Mammary epithelial cell (primary cell): ENCODE measurements at regions not wholly inside any gene's neighbourhood (a gene's known extent, or its start where the extent isn't known, plus 50 kb on each side); places are given as distances from the start of the nearest gene placed in this dataset.

Experiments
- EZH2 ChIP-seq: IDR thresholded peaks from 2 replicates; pipeline ENCODE4 v1.6.1; 2012; ENCODE audit warnings: low read length, inconsistent platforms, borderline replicate concordance
- TF ChIP-seq, protein P1 (sequence below), 2 donors: IDR thresholded peaks in 1 of 2; conservative IDR thresholded peaks in 1 of 2; 2 replicates each; pipeline ENCODE4 v1.5.1; 2011 to 2012; ENCODE audit warnings: inconsistent platforms in 2 of 2, low read length in 2 of 2, mild to moderate bottlenecking in 2 of 2, control low read depth in 1 of 2, low read depth in 1 of 2; ENCODE audit not compliant: insufficient read depth in 1 of 2; ENCODE audit errors: extremely low read depth in 1 of 2

DNA sequence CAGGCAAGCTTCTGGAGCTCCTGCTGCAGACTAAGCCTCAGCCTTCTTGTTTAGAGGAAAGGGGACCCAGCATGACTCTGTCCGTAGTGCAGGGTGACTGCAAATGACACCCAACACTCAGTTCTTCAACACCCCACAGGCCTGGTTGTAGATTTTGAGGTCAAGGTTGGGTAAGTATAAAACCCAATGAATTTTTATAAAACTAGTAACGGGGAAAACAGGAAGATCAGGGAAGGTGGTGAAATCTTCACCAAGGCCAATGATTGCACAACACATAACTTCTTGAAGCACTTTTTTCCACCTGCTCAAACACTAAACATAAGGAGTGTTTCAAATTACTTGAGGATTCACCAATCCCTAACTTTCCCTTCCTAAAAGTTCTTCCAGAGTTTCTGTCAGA, 89.4 kb upstream of the JAK1 start:
- TF ChIP-seq, protein P1, sequence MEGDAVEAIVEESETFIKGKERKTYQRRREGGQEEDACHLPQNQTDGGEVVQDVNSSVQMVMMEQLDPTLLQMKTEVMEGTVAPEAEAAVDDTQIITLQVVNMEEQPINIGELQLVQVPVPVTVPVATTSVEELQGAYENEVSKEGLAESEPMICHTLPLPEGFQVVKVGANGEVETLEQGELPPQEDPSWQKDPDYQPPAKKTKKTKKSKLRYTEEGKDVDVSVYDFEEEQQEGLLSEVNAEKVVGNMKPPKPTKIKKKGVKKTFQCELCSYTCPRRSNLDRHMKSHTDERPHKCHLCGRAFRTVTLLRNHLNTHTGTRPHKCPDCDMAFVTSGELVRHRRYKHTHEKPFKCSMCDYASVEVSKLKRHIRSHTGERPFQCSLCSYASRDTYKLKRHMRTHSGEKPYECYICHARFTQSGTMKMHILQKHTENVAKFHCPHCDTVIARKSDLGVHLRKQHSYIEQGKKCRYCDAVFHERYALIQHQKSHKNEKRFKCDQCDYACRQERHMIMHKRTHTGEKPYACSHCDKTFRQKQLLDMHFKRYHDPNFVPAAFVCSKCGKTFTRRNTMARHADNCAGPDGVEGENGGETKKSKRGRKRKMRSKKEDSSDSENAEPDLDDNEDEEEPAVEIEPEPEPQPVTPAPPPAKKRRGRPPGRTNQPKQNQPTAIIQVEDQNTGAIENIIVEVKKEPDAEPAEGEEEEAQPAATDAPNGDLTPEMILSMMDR (conservative IDR thresholded peaks at IDR 0.05 in 1 of 2, IDR thresholded peaks at IDR 0.05 in 1 of 2; ENCODE audit: extremely low read depth in 1 of 2, insufficient read depth in 1 of 2, low read depth in 1 of 2, low read length in 2 of 2) = no peak
- no peak for TF ChIP-seq EZH2
